ENCODE measurements at regions not wholly inside any gene's neighbourhood (a gene's known extent, or its start where the extent isn't known, plus 50 kb on each side); places are given as distances from the start of the nearest gene placed in this dataset.

DNA sequence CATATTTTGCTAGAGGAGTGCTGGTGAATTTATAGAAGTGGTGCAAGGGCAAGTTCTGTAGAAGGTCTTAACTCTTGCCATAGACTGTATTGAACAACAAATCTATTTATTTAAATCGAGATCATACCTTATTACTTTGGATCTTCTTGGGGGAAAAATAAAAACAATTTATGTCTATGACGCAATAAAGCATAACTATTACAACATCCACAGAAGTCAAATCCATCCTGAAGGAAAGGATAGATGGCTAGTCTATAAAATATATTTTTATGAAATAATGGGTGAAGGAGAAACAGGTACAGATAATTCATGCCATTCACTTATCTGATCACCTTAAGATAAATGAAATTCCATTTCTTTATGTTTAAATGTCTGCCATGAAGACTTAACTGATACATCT is 1168.8 kb upstream of the AGA start:
- no peak for FAIRE-seq
- DNase-seq (ENCODE audit: extremely low spot score, insufficient read length, low read depth) = no peak

DNA sequence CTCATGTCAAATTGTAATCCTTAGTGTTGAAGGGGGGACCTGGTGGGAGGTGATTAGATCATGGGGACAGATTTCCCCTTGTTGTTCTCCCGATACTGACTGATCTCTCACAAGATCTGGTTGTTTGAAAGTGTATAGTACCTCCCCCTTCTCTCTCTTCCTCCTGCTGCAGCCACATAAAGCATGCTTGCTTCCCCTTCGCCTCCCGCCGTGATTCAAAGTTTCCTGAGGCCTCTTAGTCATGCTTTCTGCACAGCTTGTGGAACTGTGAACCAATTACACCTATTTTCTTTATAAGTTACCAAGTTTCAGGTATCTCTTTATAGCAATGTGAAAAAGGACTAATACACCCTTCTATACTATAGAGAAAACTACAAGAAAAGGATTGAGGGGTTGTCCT is 1170.5 kb upstream of the AGA start:
- FAIRE-seq (no peak), DNase-seq (ENCODE audit: extremely low spot score, insufficient read length, low read depth) (no peak)

DNA sequence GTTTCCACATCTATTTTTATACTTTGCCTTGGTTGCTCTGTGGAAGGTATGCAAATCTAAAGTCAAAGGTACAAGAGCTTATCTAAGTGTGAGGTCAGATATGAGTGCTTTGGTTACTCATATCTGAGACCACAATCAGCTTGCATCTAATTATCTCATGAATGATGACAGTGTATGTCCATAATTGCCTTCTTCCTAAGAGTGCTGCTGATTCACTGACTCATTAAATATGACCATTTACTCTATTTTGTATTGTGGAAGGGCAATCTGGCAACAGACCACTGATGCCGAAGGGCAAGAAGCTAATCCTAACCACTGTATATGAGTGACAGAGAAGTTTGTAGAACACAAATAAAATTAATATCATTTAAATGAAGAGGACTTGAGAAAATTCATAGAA is 1190.2 kb upstream of the AGA start:
- FAIRE-seq (no peak), DNase-seq (ENCODE audit: extremely low spot score, insufficient read length, low read depth) (no peak)

DNA sequence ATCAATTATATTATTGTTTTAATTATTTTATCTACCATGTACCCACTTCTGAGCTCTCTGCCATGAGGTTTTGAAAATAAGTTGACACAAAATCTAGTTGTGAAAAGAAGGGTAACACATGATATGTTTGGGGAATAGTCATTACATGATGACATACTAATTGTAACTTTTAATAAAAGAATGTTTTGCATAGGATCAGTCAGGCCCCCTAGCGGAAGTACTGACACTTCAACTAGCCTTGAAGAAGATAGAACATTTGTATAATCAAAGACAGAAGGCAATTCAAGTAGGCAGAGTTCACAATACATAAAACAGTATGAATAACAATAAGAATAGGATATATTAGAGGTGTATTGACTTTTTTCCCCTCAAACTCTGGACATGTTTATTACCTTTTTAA is 1191.0 kb upstream of the AGA start:
- DNase-seq (ENCODE audit: extremely low spot score, insufficient read length, low read depth) (no peak), FAIRE-seq (no peak)

- FAIRE-seq (no peak), DNase-seq (ENCODE audit: extremely low spot score, insufficient read length, low read depth) (no peak)
Measured at GRCh38 chr4:178664621-178665020, 1222.4 kb upstream of the AGA start.

DNA sequence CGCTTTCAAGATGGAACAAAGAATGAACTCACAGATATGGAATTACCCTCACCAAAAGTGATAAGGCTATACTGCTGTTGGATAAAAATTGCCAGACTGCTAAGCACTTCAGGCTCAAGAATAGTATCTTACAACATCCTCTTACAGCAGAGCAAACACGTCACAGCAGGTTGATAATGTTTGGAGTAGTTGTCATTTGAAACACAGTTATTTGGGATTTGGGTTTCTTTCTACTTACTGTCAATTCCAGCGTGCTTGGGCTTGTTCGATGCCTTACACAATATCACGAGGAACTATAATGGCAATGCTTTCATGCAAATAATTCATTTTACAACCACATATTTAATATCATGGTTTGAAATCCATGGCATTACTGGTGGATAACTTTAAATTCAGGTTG is 1223.7 kb upstream of the AGA start:
- DNase-seq (ENCODE audit: extremely low spot score, insufficient read length, low read depth) (no peak), FAIRE-seq (no peak)

- DNase-seq (ENCODE audit: extremely low spot score, insufficient read length, low read depth) = no peak
- no peak for FAIRE-seq
Measured at GRCh38 chr4:178671766-178672165, 1229.5 kb upstream of the AGA start.

GRCh38 chr4:178672512-178672911 is 1230.3 kb upstream of the AGA start:
- DNase-seq (ENCODE audit: extremely low spot score, insufficient read length, low read depth) (no peak), FAIRE-seq (no peak)

GRCh38 chr4:178681871-178682270 is 1239.6 kb upstream of the AGA start:
- FAIRE-seq = no peak

DNA sequence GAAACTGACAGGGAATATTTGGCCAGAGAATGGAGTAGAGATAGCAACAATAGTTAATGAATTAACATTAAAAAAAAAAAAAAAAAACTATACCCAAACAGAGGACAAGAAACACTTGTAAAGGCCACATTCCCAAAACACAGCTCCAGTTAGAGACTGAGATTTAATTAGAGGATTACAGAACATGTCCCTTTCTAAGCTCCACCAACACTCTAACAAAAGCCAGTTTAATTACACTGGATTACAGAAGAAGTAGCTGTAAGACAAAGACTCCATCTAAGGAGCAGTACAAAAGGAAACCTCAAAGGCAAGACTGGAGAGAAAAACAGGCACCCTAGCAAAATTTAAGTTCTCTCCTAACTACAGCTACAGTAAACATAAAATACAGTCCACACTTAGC is 1247.7 kb upstream of the AGA start:
- DNase-seq (ENCODE audit: extremely low spot score, insufficient read length, low read depth) = no peak
- no peak for FAIRE-seq

More at GRCh38 chr4:178681871-178682270, 1239.6 kb upstream of the AGA start:
- DNase-seq (ENCODE audit: extremely low spot score, insufficient read length, low read depth) = no peak

- no peak for FAIRE-seq
Measured at GRCh38 chr4:178693816-178694215, 1251.6 kb upstream of the AGA start.

GRCh38 chr4:178696515-178696914 is 1254.3 kb upstream of the AGA start:
- no peak for FAIRE-seq
- no peak for DNase-seq (ENCODE audit: extremely low spot score, insufficient read length, low read depth)

More at GRCh38 chr4:178693816-178694215, 1251.6 kb upstream of the AGA start:
- no peak for DNase-seq (ENCODE audit: extremely low spot score, insufficient read length, low read depth)

DNA sequence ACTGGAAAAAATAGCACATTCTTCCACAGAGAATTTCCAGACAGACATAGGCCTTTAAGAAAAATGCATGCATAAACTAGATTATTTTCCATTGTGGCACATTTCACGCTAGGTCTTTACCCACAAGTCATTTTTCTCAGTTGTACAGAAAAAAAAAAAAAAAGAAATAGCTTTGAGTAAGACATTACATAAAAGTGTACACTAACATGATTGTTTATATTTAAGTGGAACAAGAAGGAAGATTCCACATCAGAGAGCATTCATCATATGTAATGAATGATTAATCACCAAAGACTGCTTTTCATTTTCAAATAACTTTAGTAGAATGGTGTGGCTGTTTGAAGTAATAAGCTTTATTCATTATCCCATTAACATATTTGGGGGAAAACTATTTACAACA is 1270.2 kb upstream of the AGA start:
- no peak for DNase-seq (ENCODE audit: extremely low spot score, insufficient read length, low read depth)
- FAIRE-seq = no peak

DNA sequence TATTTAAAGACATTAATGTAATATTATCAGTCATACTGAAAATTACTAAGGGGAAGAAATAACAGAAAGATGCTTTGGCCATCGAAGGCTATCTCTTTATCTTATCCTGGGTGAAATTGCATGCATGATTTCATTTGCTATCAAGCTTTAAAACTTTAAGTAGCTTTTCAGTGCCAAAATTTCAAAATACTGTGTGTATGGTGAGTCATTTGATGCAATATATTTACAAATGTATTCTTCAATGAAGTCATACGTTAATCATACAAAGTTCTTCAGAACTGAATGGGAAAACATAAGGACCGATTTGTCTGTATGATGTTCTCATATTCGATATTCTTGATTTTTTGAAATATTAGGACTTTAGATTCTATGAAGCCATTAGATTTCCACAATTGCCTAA is 1295.8 kb upstream of the AGA start:
- DNase-seq (ENCODE audit: extremely low spot score, insufficient read length, low read depth) = no peak
- no peak for FAIRE-seq

DNA sequence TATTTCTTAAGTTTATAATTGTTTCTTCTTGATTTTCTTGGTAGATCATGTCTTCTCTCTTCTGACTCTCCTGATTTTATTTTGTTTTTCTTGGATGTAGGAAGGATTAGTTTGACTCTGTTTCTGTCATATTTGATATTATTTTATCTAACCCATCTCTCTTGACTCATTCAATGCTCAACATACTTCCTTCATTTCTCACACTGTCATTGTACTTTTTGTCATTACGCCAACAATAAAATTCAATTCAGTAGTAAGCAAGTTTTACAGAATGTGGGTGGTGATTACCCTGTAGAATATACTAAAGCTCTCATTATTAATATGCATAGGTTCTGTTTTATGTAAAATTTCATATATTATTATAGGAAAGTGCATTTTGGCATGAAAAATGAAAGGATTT is 1303.0 kb upstream of the AGA start:
- DNase-seq (ENCODE audit: extremely low spot score, insufficient read length, low read depth) = no peak
- FAIRE-seq = no peak

DNA sequence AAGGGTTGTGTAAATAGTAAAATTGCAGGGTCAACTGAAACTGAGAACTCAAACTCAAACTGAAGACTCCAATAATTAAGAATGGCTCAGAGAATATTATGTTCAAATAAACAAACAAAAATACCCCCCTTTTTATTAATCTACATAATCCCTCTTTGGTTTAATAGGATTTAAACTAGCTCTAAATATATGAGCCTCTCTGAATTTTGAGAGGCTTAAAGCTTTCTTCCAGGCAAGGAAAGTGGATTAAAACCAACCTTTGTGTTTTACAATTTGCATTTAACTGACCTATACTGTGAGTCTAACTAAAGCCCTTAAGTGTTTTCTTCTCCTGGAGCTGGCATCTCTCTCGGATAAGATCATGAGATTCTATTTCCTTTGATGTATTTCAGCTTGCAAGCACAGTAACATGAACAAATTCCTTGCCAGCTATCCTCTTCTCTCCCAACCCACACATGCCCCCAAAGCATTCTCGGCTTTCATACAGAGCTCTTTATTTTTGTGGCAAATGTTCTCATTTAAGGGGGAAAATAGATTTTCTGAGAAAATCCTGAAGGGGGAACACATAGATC is 1310.8 kb upstream of the AGA start:
- DNase-seq (ENCODE audit: extremely low spot score, insufficient read length, low read depth) (no peak), FAIRE-seq (no peak)

DNA sequence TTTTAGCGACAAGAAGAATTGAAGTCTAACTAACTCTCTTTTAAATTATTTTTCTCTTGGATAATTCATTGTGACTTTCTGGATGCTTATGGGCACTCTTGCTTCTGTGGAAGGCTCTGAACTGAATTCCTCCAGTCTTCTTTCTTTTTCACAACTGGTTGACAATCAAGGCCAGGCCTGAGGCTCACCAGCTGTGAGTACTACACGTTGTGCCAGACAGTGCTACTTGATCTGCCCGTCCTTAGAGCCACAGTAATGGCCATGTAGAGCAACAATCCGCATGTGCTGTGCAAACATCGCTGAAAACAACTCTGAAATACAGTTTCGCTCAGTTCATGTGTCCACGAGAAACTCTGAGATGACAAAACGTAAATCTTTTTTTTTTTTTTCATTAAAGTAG is 1336.3 kb upstream of the AGA start:
- no peak for FAIRE-seq
- DNase-seq (ENCODE audit: extremely low spot score, insufficient read length, low read depth) = no peak

DNA sequence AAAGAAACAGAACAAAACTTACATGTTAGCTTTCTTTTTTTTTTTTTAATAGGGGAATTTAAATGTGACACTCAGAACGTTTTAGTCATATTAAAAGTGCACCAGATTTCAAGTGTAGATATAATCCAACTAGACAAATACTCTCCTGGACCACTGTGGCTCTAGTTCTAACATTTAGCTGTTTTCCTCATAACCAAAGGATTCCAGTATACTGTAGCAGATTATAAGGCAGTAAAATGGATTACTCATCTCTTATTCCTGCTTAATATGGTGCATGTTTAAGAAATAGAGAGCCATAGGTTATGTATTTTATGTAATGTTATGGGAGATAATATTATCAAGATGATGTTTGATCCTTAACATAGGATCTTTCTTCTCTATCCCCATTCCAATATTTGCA is 1339.5 kb upstream of the AGA start:
- FAIRE-seq (no peak), DNase-seq (ENCODE audit: extremely low spot score, insufficient read length, low read depth) (no peak)

DNA sequence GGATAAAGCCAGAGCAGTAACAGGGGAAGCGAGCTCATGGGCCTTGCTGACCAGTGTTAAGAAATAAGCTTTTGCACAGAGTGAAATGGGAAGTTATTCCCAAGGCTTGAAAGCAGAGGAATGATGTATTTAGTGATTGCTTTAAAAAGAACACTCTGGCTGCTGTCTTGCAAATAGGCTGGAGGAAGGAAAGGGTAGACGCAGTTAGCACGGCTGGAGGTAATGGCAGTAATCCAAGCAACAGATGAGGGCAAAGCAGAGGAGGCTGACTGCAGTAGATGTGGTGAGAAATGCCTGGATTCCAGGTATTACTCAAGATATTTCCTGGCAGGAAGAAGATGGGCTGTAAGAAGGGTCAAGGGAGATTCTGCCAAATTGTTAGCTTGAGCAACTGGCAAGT is 1342.3 kb upstream of the AGA start:
- FAIRE-seq = no peak
- no peak for DNase-seq (ENCODE audit: extremely low spot score, insufficient read length, low read depth)

DNA sequence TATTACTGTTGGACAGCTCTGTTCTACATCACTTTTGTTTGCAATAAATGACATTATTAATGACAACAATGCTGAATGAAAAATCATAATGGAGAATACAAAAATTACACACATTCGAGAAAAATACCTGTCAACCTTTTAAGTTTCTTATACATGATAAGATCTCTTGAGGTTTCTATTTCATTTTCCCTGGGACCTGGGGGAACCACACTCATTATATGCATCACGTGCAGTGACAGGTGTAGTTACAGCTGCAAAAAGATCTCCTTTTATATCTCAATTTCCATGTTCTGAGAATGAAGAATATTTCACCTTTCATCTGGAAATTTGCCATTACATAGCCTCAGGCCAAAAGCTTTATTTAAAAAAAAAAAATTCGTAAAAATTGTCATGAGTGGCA is 1347.0 kb upstream of the AGA start:
- no peak for FAIRE-seq
- no peak for DNase-seq (ENCODE audit: extremely low spot score, insufficient read length, low read depth)

DNA sequence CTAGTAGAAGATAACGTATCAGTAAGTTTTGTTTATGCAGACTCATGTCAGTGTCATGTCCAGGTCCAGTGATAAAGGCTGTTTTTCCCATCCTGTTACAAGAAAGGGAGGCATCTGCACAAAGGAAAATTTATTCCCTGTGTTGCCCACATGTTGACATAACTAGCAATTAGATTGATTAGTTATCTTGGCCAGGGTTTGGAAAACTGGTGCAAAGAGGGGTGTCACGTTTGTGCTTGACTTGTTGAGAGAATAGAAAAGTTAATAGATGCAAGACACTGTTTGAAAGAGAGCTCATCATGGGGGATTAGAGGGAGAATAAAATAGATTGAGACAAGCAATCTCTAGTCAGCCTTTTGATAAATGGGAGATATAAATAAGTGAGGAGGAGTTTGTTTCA is 1357.0 kb upstream of the AGA start:
- FAIRE-seq = no peak

DNA sequence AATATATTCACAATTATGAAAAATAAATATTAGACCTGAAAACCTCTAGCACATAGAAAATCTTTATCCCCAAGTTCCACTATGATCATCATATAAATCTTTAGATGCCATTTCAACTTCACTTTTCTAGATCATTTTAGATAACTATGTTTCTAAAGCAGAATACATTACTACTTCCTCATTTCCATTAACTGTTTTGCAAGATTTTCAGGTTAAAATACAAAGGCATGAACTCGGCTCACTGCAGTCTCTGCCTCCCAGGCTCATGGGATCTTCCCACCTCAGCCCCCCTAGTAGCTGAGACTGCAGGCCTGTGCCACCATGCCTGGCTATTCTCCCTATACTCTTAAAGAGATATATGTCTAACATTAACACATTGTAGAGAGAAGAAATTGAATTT is 1365.9 kb upstream of the AGA start:
- FAIRE-seq (no peak), DNase-seq (ENCODE audit: extremely low spot score, insufficient read length, low read depth) (no peak)

More for the DNA sequence above, 1357.0 kb upstream of the AGA start:
- no peak for DNase-seq (ENCODE audit: extremely low spot score, insufficient read length, low read depth)

DNA sequence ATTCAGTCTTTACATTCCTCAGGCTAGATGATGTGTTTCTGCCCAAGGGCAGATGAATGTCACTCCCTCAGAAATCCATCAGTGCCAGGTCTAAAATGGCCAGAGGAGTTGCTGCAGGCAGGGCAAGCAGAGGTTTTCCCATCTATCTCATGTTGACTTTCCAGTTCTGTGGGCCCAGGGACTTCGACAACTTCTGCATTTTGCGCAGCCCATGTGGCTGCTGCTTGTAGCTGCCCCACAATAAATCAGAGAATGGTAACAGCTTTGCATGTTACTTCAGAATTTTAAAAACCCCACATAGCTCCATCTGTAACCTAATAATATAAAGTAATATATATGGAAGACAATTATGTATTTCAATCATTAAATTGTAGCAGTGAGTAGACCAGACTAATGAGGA is 1367.7 kb upstream of the AGA start:
- no peak for FAIRE-seq
- DNase-seq (ENCODE audit: extremely low spot score, insufficient read length, low read depth) = no peak
